Mesodermal cell (in vitro differentiated cells): ENCODE measurements at regions not wholly inside any gene's neighbourhood (a gene's known extent, or its start where the extent isn't known, plus 50 kb on each side); places are given as distances from the start of the nearest gene placed in this dataset.

ENCODE experiments used
- H3K27ac ChIP-seq: 2 replicates; pipeline ENCODE4 v1.7.0; 2013; ENCODE audit warnings: mild to moderate bottlenecking, low read depth, low read length, moderate library complexity; ENCODE audit not compliant: severe bottlenecking
- H3K36me3 ChIP-seq: 2 replicates; pipeline ENCODE4 v1.7.1; 2013; ENCODE audit warnings: mild to moderate bottlenecking, low read length, moderate library complexity; ENCODE audit not compliant: control insufficient read depth, insufficient read depth
- H3K4me1 ChIP-seq: one replicate; pipeline ENCODE4 v1.7.1; 2013; ENCODE audit warnings: mild to moderate bottlenecking, low read length; ENCODE audit not compliant: insufficient read depth, control insufficient read depth, poor library complexity, severe bottlenecking
- H3K4me3 ChIP-seq: 2 replicates; pipeline ENCODE4 v1.7.0; 2013; ENCODE audit warnings: low read length, control low read depth, mild to moderate bottlenecking; ENCODE audit not compliant: insufficient read depth, poor library complexity, severe bottlenecking; ENCODE audit errors: extremely low read depth
- H3K9me3 ChIP-seq: 2 replicates; pipeline ENCODE4 v1.7.1; 2013; ENCODE audit warnings: mild to moderate bottlenecking, low read length, moderate library complexity; ENCODE audit not compliant: control insufficient read depth
- WGBS, 2 experiments: methylation state at CpG; one replicate each; pipeline ENCODE4 v1.1.5; 2013; ENCODE audit warnings: missing lambda C conversion rate in 2 of 2; ENCODE audit not compliant: insufficient coverage in 2 of 2; 5-methylcytosine and 5-hydroxymethylcytosine counted together

DNA sequence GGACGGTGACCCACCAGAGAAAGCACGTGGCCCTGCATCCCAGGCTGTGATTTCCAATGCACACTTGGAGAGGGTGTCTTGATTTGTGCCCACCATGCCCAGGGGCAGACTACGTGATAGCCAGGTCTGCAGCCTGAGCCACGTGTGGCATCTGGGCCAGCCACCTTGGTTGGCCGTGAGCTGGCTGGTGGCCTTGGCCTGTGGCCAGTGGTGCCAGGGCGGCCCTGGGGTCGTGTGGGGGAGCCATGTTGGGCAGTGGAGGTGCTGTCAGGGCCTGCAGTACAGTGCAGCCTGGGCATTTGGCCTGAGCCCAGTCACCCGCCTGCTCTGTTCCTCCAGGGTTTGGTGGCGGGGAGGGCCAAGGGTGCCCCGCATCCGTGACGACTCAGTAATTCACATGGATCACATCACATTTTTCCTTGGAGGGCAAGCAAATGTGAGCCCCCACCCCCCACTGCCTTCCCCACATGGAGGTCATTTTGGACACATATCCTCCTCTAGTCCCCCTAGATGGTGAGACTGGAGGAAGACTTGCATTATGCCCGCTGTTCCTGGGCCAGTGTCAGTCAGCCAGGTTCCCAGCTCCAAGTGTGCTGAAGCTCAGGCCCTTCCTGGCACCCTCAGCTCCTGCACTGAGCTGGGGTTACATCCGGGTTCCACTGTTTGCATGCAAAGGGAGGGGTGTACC, 201.4 kb downstream of the UBE3A start:
- WGBS, 2 experiments, result 71 to 80% methylated on average over 11 to 12 of the region's 14 CpGs
- peaks cover 69% of the 10 kb centered on the region for H3K9me3 ChIP-seq
- no peak overlapping the region for H3K4me3 ChIP-seq
- H3K27ac ChIP-seq, result no peak overlapping the region
- no peaks in the 10 kb centered on the region for H3K36me3 ChIP-seq
- no peaks in the 10 kb centered on the region for H3K4me1 ChIP-seq

DNA sequence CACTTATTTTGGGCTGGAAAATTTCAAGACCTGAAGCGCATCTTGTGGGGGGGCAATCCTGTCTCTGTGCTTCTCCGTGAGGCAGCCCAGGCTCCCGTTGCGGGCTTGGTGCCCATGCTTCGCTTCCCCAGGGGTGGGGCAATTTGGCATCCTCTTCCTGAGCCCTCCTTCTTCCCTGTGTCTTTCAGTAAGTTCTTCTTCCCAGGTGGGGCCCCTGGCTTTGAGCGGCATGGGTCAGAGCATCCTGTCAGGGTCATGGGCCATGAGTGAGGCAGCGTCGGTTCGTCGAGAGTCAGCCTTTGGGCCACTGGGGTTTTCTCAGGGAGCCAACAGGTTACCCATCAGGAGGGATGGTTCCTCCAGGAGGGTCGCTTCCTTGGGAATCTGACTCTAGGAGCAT, 200.7 kb downstream of the UBE3A start:
- H3K4me3 ChIP-seq, result no peak overlapping the region
- no peak overlapping the region for H3K27ac ChIP-seq
- 88 to 92% methylated on average over 7 to 11 of the region's 11 CpGs for WGBS, 2 experiments
- peaks cover 72% of the 10 kb centered on the region for H3K9me3 ChIP-seq
- no peaks in the 10 kb centered on the region for H3K36me3 ChIP-seq
- no peaks in the 10 kb centered on the region for H3K4me1 ChIP-seq

DNA sequence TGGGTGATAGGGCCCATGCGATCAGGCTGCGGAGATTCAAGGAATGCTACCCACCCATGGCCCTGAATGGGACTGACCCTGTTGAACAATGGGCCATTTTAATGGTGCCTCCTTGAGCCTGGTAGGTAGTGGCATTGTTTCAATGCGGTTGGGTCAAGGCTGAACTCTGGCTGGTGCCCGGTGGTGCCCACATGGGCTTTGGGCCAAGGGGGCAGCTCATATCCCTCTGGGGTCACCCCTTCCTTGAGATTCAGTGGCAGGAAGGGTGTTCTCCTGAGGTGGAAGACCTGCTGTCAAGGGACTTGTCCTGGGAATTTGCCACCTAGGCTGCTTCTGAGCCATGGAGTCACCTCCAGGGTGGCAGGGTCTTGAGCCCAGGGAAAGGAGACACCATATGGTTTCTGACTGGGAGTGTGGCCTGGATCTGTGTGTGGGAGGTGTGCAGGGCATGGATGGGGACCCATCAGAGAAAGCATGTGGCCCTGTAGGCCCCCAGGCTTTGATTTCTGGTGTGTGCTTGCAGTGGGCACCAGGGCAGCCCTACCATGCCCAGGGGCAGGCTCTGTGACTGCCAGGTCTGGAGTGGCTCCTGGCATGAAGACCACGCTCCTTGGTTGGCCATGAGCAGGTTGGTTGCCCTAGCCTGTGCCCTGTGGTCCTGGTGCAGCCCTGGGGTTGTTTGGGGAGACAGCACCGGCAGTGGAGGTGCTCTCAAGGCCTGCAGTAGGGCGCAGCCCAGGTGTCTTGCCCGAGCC, 199.9 kb downstream of the UBE3A start:
- Histone ChIP-seq H3K4me1 (no peaks in the 10 kb centered on the region), H3K36me3 (no peaks in the 10 kb centered on the region), H3K4me3 (no peak overlapping the region), H3K9me3 (peaks cover 72% of the 10 kb centered on the region), H3K27ac (no peak overlapping the region)
- WGBS, 2 experiments, result 82 to 83% methylated on average over 8 of the region's 8 CpGs

DNA sequence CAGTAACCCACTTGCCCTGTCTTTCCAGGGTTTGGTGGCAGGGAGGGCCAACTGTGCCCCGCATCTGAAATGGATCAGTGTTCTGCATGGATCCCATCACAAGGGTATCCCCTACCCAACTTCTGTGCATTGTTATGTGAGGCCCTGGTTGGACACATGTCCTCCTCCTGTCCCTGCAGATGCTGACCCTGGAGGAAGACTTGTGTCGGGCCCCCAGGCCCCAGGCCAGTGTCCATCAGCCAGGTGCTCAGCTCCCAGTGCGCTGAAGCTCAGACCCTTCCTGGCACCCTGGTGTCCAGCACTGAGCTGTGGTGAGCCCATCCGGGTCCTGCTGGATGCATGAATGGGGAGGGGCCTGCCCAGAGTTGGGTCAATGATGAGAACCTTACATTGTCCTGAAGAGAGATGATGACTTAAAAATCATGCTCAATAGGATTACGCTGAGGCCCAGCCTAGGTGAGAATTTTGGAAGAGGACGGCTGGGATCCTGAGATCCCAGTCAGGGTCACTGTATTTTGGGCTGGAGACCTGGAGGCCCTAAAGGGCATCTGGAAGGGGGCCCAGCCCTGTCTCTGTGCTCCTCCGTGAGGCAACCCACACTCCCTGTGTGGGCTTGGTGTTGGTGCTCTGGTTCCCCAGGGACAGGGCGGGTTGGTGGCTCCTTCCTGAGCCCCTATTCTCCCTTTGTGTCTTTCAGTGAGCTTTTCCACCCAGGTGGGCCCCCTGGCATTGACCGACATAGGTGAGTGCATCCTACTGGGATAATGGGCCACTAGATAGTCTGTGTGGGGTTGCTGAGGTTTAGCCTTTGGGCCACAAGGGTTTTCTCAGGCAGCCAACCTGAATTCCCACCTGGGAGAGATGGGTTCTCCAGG, 199.1 kb downstream of the UBE3A start:
- no peaks in the 10 kb centered on the region for H3K36me3 ChIP-seq
- peaks cover 65% of the 10 kb centered on the region for H3K9me3 ChIP-seq
- H3K4me3 ChIP-seq, result no peak overlapping the region
- WGBS, 2 experiments, result 77 to 80% methylated on average over 6 to 8 of the region's 9 CpGs
- H3K4me1 ChIP-seq, result no peaks in the 10 kb centered on the region
- no peak overlapping the region for H3K27ac ChIP-seq

DNA sequence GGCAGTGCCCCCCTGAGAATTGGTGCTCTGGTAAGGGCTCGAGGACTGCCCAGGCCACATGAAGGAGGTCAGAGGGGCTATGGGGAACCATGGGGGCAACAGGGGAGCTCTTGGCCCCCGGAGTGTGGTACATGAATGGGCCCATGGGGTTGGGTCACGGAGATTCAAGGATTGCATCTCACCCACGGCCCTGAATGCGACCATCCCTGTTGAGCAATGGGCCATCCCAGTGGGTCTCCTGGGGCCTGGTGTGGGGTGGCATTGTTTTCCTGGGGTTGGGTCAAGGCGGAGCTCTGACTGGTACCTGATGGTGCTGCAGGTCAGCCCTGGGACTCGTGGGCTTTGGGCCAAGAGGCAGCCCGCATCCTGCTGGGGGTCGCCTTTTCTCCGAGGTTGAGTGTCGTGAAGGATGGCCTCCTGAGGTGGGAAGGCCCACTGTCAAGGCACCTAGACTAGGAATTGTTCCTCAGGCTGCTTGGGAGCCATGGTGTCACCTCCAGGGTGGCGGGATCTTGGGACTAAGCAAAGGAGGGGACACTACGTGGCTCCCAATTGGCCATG, 198.3 kb downstream of the UBE3A start:
- Histone ChIP-seq H3K9me3 (peaks cover 66% of the 10 kb centered on the region), H3K4me1 (no peaks in the 10 kb centered on the region), H3K4me3 (no peak overlapping the region), H3K36me3 (no peaks in the 10 kb centered on the region), H3K27ac (no peak overlapping the region)
- WGBS, 2 experiments, result 77 to 79% methylated on average over 13 of the region's 13 CpGs

DNA sequence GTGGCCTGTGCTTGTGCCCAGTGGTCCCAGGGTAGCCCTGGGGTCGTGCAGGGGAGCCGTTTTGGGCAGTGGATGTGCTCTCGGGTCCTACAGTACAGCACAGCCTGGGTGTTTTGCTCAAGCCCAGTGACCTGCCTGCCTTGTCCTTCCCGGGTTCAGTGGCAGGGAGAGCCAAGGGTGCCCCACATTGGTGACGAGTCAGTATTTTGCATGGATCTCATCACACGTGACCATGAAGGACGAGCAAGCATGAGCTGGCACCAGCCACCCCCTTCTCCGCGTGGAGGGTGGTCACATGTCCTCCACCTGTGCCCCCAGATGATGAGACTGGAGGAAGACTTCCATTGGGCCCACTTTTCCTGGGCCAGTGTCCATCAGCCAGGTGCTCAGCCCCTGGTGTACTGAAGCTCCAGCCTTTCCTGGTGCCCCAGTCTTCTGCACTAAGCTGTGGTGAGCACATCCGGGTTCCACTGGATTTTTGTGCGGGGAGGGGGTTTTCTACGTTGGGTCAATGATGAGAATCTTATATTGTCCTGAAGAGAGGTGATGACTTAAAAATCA, 197.5 kb downstream of the UBE3A start:
- WGBS, 2 experiments, result 72 to 74% methylated on average over 11 to 12 of the region's 12 CpGs

DNA sequence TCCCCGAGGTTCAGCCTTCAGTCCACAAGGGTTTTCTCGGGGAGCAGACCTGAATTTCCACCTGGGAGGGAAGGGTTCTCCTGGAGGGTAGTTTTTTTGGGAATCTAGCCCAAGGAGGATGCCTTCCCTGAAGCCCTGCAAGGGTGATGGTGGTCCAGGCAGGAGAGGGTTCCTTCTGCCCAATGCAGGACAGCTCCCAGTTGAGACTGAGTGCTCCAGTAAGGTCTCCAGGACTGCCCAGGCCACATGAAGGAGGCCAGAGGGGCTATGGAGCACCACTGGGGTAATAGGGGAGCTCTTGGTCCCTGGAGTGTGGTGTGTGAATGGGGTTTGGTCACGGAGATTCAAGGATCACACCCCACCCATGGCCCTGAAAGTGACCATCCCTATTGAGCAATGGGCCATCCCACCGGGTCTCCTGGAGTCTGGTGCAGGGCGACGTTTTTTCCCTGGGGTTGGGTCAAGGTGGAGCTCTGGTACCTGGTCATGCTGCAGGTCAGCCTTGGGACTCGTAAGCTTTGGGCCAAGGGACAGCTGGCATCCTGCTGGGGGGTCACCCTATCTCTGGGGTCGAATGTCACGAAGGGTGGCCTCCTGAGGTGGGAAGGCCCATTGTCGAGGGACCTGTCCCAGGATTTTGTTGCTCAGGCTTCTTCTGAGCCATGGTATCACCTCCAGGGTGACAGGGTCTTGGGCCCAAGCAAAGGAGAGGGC, 196.5 kb downstream of the UBE3A start:
- Histone ChIP-seq H3K4me3 (no peak overlapping the region), H3K9me3 (peaks cover 71% of the 10 kb centered on the region), H3K36me3 (no peaks in the 10 kb centered on the region), H3K27ac (no peak overlapping the region), H3K4me1 (no peaks in the 10 kb centered on the region)
- WGBS, 2 experiments, result 57 to 67% methylated on average over 8 to 9 of the region's 10 CpGs

More for the DNA sequence above, 197.5 kb downstream of the UBE3A start:
- Histone ChIP-seq H3K4me3 (no peak overlapping the region), H3K36me3 (no peaks in the 10 kb centered on the region), H3K9me3 (peaks cover 68% of the 10 kb centered on the region), H3K27ac (no peak overlapping the region), H3K4me1 (no peaks in the 10 kb centered on the region)

DNA sequence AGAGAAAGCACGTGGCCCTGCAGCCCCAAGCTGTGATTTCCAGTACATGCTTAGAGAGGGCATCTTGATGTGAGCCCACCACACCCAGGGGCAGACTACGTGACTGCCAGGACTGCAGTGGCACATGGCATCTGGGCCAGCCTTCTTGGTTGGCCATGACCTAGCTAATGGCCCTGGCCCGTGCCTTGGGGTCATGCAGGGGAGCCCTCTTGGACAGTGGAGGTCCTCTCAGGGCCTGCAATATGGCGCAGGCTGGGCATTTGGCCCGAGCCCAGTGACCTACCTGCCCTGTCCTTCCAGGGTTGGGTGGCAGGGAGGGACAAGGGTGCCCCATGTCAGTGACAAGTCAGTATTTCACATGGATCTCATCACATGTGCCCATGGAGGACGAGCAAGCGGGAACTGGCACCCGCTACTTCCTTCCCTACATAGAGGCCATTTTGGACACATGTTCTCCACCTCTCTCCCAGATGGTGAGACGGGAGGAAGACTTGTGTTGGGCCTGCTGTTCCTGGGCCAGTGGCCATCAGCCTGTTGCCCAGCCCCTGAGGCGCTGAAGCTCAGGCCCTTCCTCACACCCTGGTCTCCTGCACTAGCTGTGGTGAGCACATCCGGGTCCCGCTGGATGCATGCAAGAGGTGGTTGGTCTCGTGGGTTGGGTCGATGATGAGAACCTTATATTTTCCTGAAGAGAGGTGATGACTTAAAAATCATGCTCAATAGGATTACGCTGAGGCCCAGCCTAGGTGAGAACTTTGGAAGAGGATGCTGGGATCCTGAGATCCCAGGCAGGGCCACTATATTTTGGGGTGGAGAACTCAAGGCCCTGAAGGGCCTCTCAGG, 195.6 kb downstream of the UBE3A start:
- 72 to 81% methylated on average over 10 to 12 of the region's 15 CpGs for WGBS, 2 experiments
- H3K36me3 ChIP-seq, result no peaks in the 10 kb centered on the region
- no peak overlapping the region for H3K27ac ChIP-seq
- no peak overlapping the region for H3K4me3 ChIP-seq
- no peaks in the 10 kb centered on the region for H3K4me1 ChIP-seq
- H3K9me3 ChIP-seq, result peaks cover 68% of the 10 kb centered on the region

DNA sequence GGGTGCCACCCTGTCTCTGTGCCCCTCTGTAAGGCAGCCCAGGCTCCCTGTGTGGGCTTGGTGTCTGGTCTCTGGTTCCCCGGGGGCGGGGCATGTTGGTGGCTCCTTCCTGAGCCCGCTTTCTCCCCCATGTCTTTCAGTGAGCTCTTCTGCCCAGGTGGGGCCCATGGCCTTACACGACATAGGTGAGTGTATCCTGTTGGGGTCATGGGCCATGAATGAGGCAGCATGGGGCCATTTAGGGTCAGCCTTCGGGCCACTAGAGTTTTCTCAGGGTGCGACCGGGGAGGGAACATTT, 195.1 kb downstream of the UBE3A start:
- no peak overlapping the region for H3K4me3 ChIP-seq
- no peaks in the 10 kb centered on the region for H3K36me3 ChIP-seq
- no peaks in the 10 kb centered on the region for H3K4me1 ChIP-seq
- no peak overlapping the region for H3K27ac ChIP-seq
- H3K9me3 ChIP-seq, result peaks cover 65% of the 10 kb centered on the region
- 86 to 92% methylated on average over 6 to 7 of the region's 7 CpGs for WGBS, 2 experiments
